Esophagus squamous epithelium (tissue), 5 donors: ENCODE measurements at regions not wholly inside any gene's neighbourhood (a gene's known extent, or its start where the extent isn't known, plus 50 kb on each side); places are given as distances from the start of the nearest gene placed in this dataset.

Experiments
- DNase-seq: peaks from one replicate; lab custom pipeline; 2025; lab: John Stamatoyannopoulos, UW
- H3K27ac ChIP-seq, 4 donors: fragments of 200-600 bp; sonication (generic); one replicate each; pipeline ENCODE4 v1.5.1; 2016 to 2019; ENCODE audit warnings: mild to moderate bottlenecking in 1 of 4
- H3K27me3 ChIP-seq, 4 donors: fragments of 200-600 bp; sonication (generic); 1 replicate in 3 of 4; 2 replicates in 1 of 4; pipeline versions ENCODE4 v1.5.1 to v1.6.0; 2017 to 2021; ENCODE audit warnings: antibody characterized with exemption in 1 of 4
- H3K36me3 ChIP-seq, 3 donors: fragments of 200-600 bp; sonication (generic); one replicate each; pipeline ENCODE4 v1.5.1; 2016 to 2019
- H3K4me1 ChIP-seq, 3 donors: fragments of 200-600 bp; sonication (generic); one replicate each; pipeline ENCODE4 v1.5.1; 2017 to 2019
- H3K4me3 ChIP-seq, 4 donors: fragments of 200-600 bp; sonication (generic); 1 replicate in 3 of 4; 2 replicates in 1 of 4; pipeline ENCODE4 v1.5.1; 2016 to 2019; ENCODE audit warnings: mild to moderate bottlenecking in 2 of 4, moderate library complexity in 1 of 4
- H3K9me3 ChIP-seq, 3 donors: fragments of 200-600 bp; sonication (generic); one replicate each; pipeline ENCODE4 v1.5.1; 2016 to 2019
- CTCF ChIP-seq, 6 experiments: fragments of 450-650 bp in 4 of 6; fragments of 200-600 bp in 2 of 6; sonication (generic) in 2 of 6; IDR thresholded peaks; one replicate each; pipeline ENCODE4 v1.5.1; 2016 to 2019; ENCODE audit warnings: antibody characterized with exemption in 6 of 6, mild to moderate bottlenecking in 4 of 6, moderate library complexity in 4 of 6
- POLR2A ChIP-seq, 4 donors: fragments of 450-650 bp; IDR thresholded peaks; one replicate each; pipeline ENCODE4 v1.6.1; 2017; ENCODE audit warnings: antibody characterized with exemption in 4 of 4, mild to moderate bottlenecking in 4 of 4, moderate library complexity in 3 of 4
- WGBS, 2 donors: methylation state at CpG; one replicate each; pipeline ENCODE4 v1.1.5; 2018; 5-methylcytosine and 5-hydroxymethylcytosine counted together
- intact Hi-C: fragments of 100-400 bp; cut with DNase I; formaldehyde crosslinking; loops from one replicate; pipeline ENCODE4 v1.15.0; 2022
- donor health status: DM: yes; HTN: yes; CAD: no.

GRCh38 chr6:163835439-163836171, 421.1 kb downstream of the QKI start:
- no peaks in the 10 kb centered on the region for H3K27me3 ChIP-seq
- no peaks in the 10 kb centered on the region for H3K36me3 ChIP-seq
- intact Hi-C loops, result no loop called here
- WGBS, 2 donors, result 79% methylated on average over 13 of the region's 13 CpGs
- H3K4me3 ChIP-seq, result no peak overlapping the region
- H3K4me1 ChIP-seq, result peaks cover 0 to 10% (median 0%) of the 10 kb centered on the region in 3 donors
- no peak for DNase-seq
- no peak overlapping the region for H3K27ac ChIP-seq
- H3K9me3 ChIP-seq, result no peaks in the 10 kb centered on the region
- TF ChIP-seq CTCF (IDR thresholded peaks at IDR 0.05), result no peak
- no peak for TF ChIP-seq POLR2A (IDR thresholded peaks at IDR 0.05)

GRCh38 chr6:163834226-163834970, 419.9 kb downstream of the QKI start:
- TF ChIP-seq POLR2A (IDR thresholded peaks at IDR 0.05) (no peak), CTCF (IDR thresholded peaks at IDR 0.05) (no peak)
- no peak for DNase-seq
- no peak overlapping the region for H3K4me3 ChIP-seq
- 53 to 95% methylated on average over 2 to 13 of the region's 46 CpGs for WGBS, 2 donors
- H3K4me1 ChIP-seq, result peaks cover 0 to 10% (median 0%) of the 10 kb centered on the region in 3 donors
- no peaks in the 10 kb centered on the region for H3K36me3 ChIP-seq
- no peaks in the 10 kb centered on the region for H3K9me3 ChIP-seq
- intact Hi-C loops, result no loop called here
- no peaks in the 10 kb centered on the region for H3K27me3 ChIP-seq
- no peak overlapping the region for H3K27ac ChIP-seq

GRCh38 chr6:163831736-163832135, 417.2 kb downstream of the QKI start:
- WGBS, 2 donors, result 79 to 94% methylated on average over 2 of the region's 2 CpGs
- Histone ChIP-seq H3K4me1 (no peaks in the 10 kb centered on the region), H3K27me3 (no peaks in the 10 kb centered on the region), H3K27ac (no peak overlapping the region), H3K4me3 (no peak overlapping the region), H3K9me3 (no peaks in the 10 kb centered on the region), H3K36me3 (no peaks in the 10 kb centered on the region)
- TF ChIP-seq CTCF (IDR thresholded peaks at IDR 0.05), result no peak
- no peak for TF ChIP-seq POLR2A (IDR thresholded peaks at IDR 0.05)
- DNase-seq, result no peak
- intact Hi-C loops, result no loop called here

GRCh38 chr6:163830641-163831040, 416.1 kb downstream of the QKI start:
- no peak overlapping the region for H3K4me3 ChIP-seq
- H3K27ac ChIP-seq, result no peak overlapping the region
- intact Hi-C loops, result no loop called here
- H3K36me3 ChIP-seq, result no peaks in the 10 kb centered on the region
- WGBS, 2 donors, result 75 to 76% methylated on average over 4 of the region's 4 CpGs
- DNase-seq, result no peak
- no peaks in the 10 kb centered on the region for H3K9me3 ChIP-seq
- TF ChIP-seq CTCF (IDR thresholded peaks at IDR 0.05) (no peak), POLR2A (IDR thresholded peaks at IDR 0.05) (no peak)
- no peaks in the 10 kb centered on the region for H3K27me3 ChIP-seq
- H3K4me1 ChIP-seq, result no peaks in the 10 kb centered on the region
